ENCODE measurements at regions not wholly inside any gene's neighbourhood (a gene's known extent, or its start where the extent isn't known, plus 50 kb on each side); places are given as distances from the start of the nearest gene placed in this dataset.
A peak's percentile ranks its signal among the peaks of the same experiment; 100 is the strongest.

- Histone ChIP-seq H3K9me3 (no peaks in the 10 kb centered on the region), H3K27ac (no peak overlapping the region), H3K4me3 (no peak overlapping the region), H3K36me3 (no peaks in the 10 kb centered on the region), H3K4me1 (no peaks in the 10 kb centered on the region), H3K27me3 (no peaks in the 10 kb centered on the region)
- no peak for TF ChIP-seq CTCF (IDR thresholded peaks at IDR 0.05)
- intact Hi-C loops (cut with DNase I; ENCODE audit: low total_unique reads), result no loop called here
- DNase-seq, result no peak
These were observed 441.0 kb upstream of the HS3ST5 start for GRCh38 chr6:114783783-114784182.

- intact Hi-C loops (cut with DNase I; ENCODE audit: low total_unique reads), result no loop called here
- no peak for TF ChIP-seq CTCF (IDR thresholded peaks at IDR 0.05)
- no peak for DNase-seq
- Histone ChIP-seq H3K9me3 (no peaks in the 10 kb centered on the region), H3K36me3 (no peaks in the 10 kb centered on the region), H3K27ac (no peak overlapping the region), H3K4me3 (no peak overlapping the region), H3K4me1 (no peaks in the 10 kb centered on the region), H3K27me3 (no peaks in the 10 kb centered on the region)
These were observed 440.3 kb upstream of the HS3ST5 start for GRCh38 chr6:114783083-114783482.

GRCh38 chr6:114764866-114765265, 422.0 kb upstream of the HS3ST5 start:
- intact Hi-C loops (cut with DNase I; ENCODE audit: low total_unique reads), result no loop called here

GRCh38 chr6:114762145-114762544, 419.3 kb upstream of the HS3ST5 start:
- DNase-seq, result no peak
- TF ChIP-seq CTCF (IDR thresholded peaks at IDR 0.05), result no peak
- intact Hi-C loops (cut with DNase I; ENCODE audit: low total_unique reads), result no loop called here

More at GRCh38 chr6:114764866-114765265, 422.0 kb upstream of the HS3ST5 start:
- no peaks in the 10 kb centered on the region for H3K27me3 ChIP-seq
- H3K36me3 ChIP-seq, result no peaks in the 10 kb centered on the region
- no peaks in the 10 kb centered on the region for H3K9me3 ChIP-seq
- no peak for DNase-seq
- TF ChIP-seq CTCF (IDR thresholded peaks at IDR 0.05), result no peak
- H3K4me3 ChIP-seq, result no peak overlapping the region
- H3K4me1 ChIP-seq, result no peaks in the 10 kb centered on the region
- H3K27ac ChIP-seq, result no peak overlapping the region

GRCh38 chr6:114747995-114748625, 405.3 kb upstream of the HS3ST5 start:
- H3K4me1 ChIP-seq, result no peaks in the 10 kb centered on the region
- no peaks in the 10 kb centered on the region for H3K9me3 ChIP-seq
- peak; percentile 26 to 56 for TF ChIP-seq CTCF (IDR thresholded peaks at IDR 0.05)
- no peak overlapping the region for H3K27ac ChIP-seq
- no peaks in the 10 kb centered on the region for H3K27me3 ChIP-seq
- DNase-seq, result peak in 1 of 2 donors; percentile 41
- H3K4me3 ChIP-seq, result no peak overlapping the region
- H3K36me3 ChIP-seq, result no peaks in the 10 kb centered on the region
- intact Hi-C loops (cut with DNase I; ENCODE audit: low total_unique reads), result no loop called here

More at GRCh38 chr6:114762145-114762544, 419.3 kb upstream of the HS3ST5 start:
- Histone ChIP-seq H3K27ac (no peak overlapping the region), H3K4me3 (no peak overlapping the region), H3K4me1 (no peaks in the 10 kb centered on the region), H3K27me3 (no peaks in the 10 kb centered on the region), H3K36me3 (no peaks in the 10 kb centered on the region), H3K9me3 (no peaks in the 10 kb centered on the region)

GRCh38 chr6:114740547-114740946, 397.7 kb upstream of the HS3ST5 start:
- intact Hi-C loops (cut with DNase I; ENCODE audit: low total_unique reads), result no loop called here
- Histone ChIP-seq H3K9me3 (no peaks in the 10 kb centered on the region), H3K4me3 (no peak overlapping the region), H3K27me3 (no peaks in the 10 kb centered on the region), H3K27ac (no peak overlapping the region), H3K36me3 (no peaks in the 10 kb centered on the region), H3K4me1 (no peaks in the 10 kb centered on the region)
- TF ChIP-seq CTCF (IDR thresholded peaks at IDR 0.05), result no peak
- no peak for DNase-seq
